GM18505 (cell line): ENCODE measurements at regions not wholly inside any gene's neighbourhood (a gene's known extent, or its start where the extent isn't known, plus 50 kb on each side); places are given as distances from the start of the nearest gene placed in this dataset.

Experiments
- ATAC-seq: cut with Tn5 transposase; IDR thresholded peaks from one replicate; pipeline ENCODE4 v1.9.1; 2021; ENCODE audit not compliant: unreplicated experiment
- POLR2A ChIP-seq: IDR thresholded peaks from 4 replicates; pipeline ENCODE4 v1.6.1; 2011; ENCODE audit warnings: borderline replicate concordance; ENCODE audit not compliant: insufficient read depth, insufficient read length; ENCODE audit errors: extremely low read depth

DNA sequence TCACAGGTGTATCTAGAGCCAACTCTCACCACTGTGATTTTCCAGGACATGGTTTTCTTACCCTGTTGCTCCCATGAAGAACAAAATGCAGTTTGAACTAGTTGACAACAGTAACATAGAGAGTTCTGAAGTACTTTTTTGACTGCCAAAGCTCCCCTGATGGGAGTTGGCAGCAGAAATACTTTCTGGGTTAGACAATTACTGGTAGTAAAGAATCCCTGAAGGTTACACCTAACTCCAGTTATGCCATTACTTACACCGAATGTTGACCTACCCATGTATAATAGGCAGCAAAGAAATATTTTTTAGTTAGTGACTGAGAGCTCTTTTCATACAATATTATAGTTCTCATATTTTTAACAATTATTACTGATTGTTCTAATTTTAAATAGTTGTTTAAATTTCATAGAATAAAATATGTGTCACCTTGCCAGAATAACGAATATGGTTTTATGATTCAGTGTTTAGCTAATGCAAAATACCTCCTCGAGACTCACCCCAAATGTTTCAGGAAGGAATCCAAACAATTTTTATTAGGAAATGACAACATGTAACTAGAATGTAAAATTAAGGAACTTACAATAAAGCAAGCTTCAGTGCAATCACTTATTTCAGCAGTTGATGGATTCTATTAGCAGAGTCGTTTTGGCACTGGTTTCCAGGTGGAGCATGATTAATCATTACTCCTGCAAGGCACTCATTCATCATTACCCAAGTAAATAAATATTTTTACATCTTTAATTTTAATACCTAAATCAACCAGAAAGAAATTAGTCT is 237.6 kb downstream of the MRPL39 start:
- ATAC-seq, result no peak
- TF ChIP-seq POLR2A, result no peak

DNA sequence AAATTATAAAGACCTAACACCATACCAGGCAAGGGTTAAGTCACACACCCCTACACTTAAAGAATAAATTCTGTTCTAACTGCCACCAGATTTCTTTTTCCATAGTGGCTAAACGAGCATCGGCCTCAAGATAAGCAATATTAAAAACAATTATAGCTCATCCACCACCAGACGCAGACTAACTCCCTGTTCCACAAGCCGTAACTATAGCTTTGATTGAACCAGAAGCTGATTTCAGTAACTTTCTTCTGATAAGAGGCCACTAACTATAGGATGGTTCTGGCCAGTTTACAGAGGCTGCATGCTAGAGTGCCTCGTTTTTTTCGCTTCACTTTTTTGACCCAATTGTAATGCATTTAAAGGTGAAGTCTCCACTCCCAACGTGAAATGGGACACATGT is 238.8 kb downstream of the MRPL39 start:
- no peak for TF ChIP-seq POLR2A
- no peak for ATAC-seq

DNA sequence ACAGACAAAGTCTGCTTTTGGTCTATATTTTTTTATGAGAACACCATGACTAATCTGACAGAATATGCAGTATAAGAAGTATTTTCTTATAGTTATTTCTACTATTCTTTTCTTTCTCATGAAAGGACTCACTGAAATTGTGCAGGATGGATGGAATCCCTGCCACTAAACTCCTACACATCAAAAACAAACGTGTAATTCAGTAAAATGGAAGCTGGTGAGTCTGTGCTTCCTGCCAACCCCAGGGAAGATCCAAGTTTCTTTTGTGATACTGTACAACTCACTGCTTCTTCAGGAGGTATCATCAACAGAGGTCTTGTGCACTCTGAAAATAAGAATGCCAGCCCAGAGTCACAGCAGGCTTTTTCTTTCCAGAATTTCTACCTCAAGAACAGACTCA is 241.2 kb downstream of the MRPL39 start:
- no peak for TF ChIP-seq POLR2A
- no peak for ATAC-seq

DNA sequence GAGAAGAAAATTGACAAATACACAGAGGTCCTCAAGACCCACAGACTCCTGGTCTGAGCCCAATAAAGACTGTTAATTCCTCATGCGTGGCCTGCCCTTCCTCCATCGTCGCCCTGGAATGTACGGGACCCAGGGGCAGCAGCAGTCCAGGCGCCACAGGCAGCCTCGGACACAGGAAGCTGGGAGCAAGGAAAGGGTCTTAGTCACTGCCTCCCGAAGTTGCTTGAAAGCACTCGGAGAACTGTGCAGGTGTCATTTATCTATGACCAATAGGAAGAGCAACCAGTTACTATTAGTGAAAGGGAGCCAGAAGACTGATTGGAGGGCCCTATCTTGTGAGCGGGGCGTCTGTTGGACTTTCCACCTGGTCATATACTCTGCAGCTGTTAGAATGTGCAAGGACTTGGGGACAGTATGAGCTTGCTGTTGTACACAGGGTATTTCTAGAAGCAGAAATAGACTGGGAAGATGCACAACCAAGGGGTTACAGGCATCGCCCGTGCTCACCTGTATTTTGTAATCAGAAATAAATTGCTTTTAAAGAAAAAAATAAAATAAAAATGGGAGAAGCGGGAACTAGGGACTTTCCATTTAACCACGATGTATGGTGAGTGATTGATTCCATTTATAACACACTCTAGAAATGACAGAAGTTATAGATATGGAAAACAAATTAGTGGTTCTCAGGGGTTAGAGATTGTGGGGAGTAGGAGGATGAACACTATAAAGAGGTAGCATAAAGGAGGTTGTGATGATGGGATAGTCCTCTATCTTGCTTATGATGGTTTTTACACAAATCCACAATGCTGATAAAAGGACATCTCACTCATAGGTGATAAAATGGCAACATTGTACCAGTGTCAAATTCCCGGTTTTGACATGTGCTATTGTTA is 244.7 kb downstream of the MRPL39 start:
- no peak for ATAC-seq
- TF ChIP-seq POLR2A, result no peak

DNA sequence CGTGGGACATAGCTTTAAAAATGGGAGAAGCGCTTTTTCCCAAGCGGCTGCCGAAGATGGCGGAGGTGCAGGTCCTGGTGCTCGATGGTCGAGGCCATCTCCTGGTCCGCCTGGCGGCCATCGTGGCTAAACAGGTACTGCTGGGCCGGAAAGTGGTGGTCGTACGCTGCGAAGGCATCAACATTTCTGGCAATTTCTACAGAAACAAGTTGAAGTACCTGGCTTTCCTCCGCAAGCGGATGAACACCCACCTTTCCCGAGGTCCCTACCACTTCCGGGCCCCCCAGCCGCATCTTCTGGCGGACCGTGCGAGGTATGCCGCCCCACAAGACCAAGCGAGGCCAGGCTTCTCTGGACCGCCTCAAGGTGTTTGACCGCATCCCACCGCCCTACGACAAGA is 245.5 kb downstream of the MRPL39 start:
- TF ChIP-seq POLR2A, result no peak
- no peak for ATAC-seq

DNA sequence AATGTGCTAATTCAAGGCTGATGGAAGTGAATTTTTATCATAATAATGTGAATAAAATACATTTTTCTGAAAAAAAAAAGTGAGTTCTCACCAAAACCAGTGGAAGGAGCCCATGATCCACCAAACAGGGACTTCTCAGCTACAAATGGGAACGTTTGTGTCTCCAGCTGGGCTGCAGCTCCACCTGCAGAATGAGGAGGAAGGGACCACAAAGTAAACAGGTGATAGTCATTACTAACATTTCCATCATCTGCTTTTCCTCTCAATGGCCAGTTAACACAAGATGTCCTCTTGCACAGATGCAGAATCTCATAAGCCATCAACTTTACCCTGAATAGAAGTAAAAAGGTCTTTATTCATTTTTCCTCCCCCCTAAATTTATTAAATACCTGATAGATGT is 246.2 kb downstream of the MRPL39 start:
- no peak for ATAC-seq
- TF ChIP-seq POLR2A, result no peak

DNA sequence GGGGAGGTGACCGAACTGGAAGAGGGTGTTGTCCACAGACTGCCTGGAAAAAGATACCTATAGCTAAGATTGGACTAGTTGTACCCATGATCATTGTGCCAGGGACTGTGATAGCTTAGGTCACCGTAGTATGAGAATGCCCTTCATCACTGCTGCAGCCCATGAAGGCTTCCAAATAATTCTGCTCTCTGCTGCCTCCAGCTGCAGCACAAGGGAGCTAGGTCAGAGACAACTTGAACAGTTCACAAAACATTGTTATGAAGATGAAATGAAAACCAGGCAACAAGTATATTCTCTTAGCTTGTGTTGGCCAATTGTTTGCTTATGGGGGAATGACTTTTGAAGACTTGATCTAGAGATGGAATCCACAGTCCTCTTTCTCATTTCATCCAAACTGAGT is 246.7 kb downstream of the MRPL39 start:
- no peak for ATAC-seq
- no peak for TF ChIP-seq POLR2A

DNA sequence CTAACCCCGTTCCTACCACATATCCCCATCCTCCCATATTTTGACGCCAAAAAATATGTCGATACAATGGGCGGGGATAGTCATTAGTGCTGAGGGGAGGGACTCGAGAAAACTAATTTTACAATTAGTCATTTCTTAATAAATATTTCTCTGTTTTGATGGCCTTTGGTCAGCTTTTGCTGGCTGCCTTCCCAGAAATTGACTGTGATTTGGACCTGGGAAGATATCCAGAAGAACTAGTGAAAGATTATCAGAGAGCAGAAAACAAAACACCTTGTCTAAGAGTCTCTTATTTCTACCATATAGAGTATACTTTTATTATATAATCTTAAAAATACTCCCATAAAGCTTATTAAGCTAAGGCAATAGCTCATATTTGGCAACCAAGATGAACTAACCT is 247.6 kb downstream of the MRPL39 start:
- no peak for TF ChIP-seq POLR2A
- ATAC-seq, result no peak

DNA sequence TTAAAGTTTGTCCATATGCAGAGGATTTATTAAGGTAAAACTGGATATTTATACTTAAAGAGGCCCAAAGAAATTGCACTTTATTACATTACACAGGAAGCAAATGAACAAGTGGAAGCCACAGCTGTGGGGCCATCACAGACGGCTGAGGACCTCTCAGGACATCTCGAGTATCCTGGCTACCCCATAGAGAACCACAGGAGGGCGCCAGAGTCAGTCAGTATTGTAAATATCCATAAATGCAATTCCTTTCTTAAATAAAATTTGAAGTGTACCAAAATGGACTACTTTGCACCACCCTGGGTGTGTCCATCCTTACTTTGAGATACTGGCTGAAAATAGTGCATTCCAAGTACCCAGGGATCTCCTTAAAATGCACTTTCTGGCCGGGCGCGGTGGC is 257.2 kb downstream of the MRPL39 start:
- TF ChIP-seq POLR2A, result no peak
- ATAC-seq, result peak; percentile 59

DNA sequence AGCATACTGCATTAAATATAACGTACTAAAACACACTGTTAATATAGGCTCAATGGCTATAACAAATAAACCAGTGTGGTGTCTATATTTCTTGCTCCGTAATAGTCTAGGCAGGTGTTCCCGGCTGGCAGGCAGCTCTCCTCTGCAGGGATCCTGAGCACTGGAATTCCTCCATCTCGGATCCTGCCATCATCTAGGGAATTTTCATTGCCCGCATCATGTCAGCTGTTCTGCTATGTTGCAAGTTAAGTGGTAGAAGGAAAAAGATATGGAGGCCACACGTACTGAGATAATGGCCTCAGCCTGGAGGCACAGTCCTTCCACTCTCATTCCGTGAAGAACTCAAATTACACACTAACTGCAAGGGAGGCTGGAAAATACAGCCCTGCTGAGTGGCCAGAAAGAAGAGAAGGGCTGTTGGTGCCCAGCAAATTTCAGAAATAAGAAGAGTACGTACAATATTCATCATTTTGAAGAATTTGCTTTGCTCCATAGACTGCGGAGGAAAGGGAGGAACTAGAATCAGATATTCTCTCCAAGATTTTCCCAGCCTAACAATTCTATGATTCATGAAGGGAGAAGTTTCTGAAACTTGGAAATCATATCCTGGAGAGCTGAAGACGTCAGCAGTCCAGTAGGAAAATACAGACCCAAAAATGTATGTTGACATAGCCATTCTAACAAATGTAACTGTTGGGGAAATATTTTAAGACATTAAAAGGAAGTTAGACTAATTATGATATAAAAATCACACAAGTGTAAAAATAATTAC is 263.3 kb downstream of the MRPL39 start:
- no peak for ATAC-seq
- TF ChIP-seq POLR2A, result no peak

DNA sequence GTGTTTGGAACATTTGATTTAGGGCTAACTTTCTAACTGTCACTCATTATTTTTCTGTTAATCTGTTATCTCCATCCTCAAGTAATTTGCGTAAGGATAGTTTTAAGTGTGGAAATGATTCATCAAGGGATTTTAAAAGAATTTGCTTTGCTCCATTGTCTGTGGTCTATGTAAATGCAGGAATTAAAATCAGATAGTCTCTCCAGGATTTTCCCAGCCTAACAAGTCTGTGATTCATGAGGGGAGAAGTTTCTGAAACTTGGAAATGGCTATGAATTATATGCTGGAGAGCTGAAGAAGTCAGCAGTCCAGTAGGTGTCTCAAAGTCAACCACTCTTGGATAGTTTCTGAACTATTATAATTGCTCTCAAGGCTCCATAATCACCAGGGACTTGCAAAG is 264.5 kb downstream of the MRPL39 start:
- no peak for TF ChIP-seq POLR2A
- ATAC-seq, result no peak

DNA sequence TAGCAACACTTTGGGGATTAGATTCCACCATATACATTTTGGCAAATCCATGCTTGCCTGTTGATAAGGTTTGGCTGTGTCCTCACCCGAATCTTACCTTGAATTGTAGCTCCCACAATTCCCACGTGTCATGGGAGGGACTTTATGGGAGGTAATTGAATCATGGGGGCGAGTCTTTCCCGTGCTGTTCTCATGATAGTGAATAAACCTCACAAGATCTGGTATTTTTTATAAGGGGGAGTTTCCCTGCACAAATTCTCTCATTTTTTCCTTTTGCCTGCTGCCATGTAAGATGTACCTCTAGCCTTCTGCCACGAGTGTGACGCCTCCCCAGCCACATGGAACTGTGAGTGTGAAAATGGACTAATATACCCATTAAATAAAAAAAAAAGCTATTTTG is 265.3 kb downstream of the MRPL39 start:
- no peak for ATAC-seq
- TF ChIP-seq POLR2A, result no peak

DNA sequence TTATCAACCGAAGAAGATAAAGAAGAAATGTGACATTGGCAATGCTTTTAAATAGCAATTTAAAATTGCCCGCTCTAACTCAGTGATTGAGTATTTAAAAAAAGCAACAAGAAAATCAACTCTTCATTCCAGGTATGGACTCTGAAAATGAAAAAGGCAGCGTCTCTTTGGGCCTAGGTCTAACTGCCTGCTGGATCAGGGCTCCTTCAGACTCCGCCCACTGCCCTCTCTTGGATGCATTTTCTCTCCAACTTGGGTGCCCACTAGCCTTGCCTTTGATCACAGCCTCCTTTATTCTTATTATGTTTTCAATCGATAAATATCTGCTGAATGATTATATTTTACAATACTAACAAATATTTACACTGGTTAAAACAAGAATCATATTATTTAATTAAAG is 268.9 kb downstream of the MRPL39 start:
- TF ChIP-seq POLR2A, result no peak

More for the DNA sequence above, 268.9 kb downstream of the MRPL39 start:
- no peak for ATAC-seq
